Peyer's patch (tissue), 4 donors: ENCODE measurements at regions not wholly inside any gene's neighbourhood (a gene's known extent, or its start where the extent isn't known, plus 50 kb on each side); places are given as distances from the start of the nearest gene placed in this dataset.

ENCODE experiments used
- POLR2A ChIP-seq, 2 donors: fragments of 450-650 bp; IDR thresholded peaks; one replicate each; pipeline ENCODE4 v1.5.1; 2017; ENCODE audit warnings: antibody characterized with exemption in 2 of 2, mild to moderate bottlenecking in 2 of 2, moderate library complexity in 2 of 2
- TF ChIP-seq, protein P1 (sequence below), 6 experiments: fragments of 450-650 bp in 4 of 6; fragments of 200-600 bp in 2 of 6; sonication (generic) in 1 of 6; IDR thresholded peaks; one replicate each; pipeline ENCODE4 v1.5.1; 2017 to 2019; ENCODE audit warnings: antibody characterized with exemption in 6 of 6, mild to moderate bottlenecking in 3 of 6, moderate library complexity in 1 of 6

- TF ChIP-seq, protein P1, sequence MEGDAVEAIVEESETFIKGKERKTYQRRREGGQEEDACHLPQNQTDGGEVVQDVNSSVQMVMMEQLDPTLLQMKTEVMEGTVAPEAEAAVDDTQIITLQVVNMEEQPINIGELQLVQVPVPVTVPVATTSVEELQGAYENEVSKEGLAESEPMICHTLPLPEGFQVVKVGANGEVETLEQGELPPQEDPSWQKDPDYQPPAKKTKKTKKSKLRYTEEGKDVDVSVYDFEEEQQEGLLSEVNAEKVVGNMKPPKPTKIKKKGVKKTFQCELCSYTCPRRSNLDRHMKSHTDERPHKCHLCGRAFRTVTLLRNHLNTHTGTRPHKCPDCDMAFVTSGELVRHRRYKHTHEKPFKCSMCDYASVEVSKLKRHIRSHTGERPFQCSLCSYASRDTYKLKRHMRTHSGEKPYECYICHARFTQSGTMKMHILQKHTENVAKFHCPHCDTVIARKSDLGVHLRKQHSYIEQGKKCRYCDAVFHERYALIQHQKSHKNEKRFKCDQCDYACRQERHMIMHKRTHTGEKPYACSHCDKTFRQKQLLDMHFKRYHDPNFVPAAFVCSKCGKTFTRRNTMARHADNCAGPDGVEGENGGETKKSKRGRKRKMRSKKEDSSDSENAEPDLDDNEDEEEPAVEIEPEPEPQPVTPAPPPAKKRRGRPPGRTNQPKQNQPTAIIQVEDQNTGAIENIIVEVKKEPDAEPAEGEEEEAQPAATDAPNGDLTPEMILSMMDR (IDR thresholded peaks at IDR 0.05), result no peak
- TF ChIP-seq POLR2A (IDR thresholded peaks at IDR 0.05), result no peak
These were observed 408.7 kb downstream of the ARHGEF28 start for GRCh38 chr5:74034733-74035132.
